Calu3 (cell line): ENCODE measurements at regions not wholly inside any gene's neighbourhood (a gene's known extent, or its start where the extent isn't known, plus 50 kb on each side); places are given as distances from the start of the nearest gene placed in this dataset.

Experiments
- BruUV-seq: library from RNA; stranded (reverse); fragments of 400-500 nt; replicated peaks from 2 replicates; lab custom pipeline; 2021; lab: Mats Ljungman, UMichigan
- CTCF ChIA-PET: fragments of 300-600 bp; sonication (Branson Sonifier 250); formaldehyde crosslinking; loops from one replicate; lab custom pipeline; 2022; ENCODE audit warnings: antibody characterized with exemption; lab: Charles Lee
- DNase-seq: peaks from one replicate; pipeline ENCODE4 v3.0.0; 2022
- H3K27ac Mint-ChIP-seq: one replicate; pipeline ENCODE4 v1.8.0; 2022; ENCODE audit warnings: mixed read lengths; ENCODE audit not compliant: unreplicated experiment
- H3K27me3 Mint-ChIP-seq: one replicate; pipeline ENCODE4 v1.8.0; 2022; ENCODE audit warnings: mixed read lengths; ENCODE audit not compliant: unreplicated experiment
- H3K36me3 Mint-ChIP-seq: one replicate; pipeline ENCODE4 v1.8.0; 2022; ENCODE audit warnings: mild to moderate bottlenecking, moderate library complexity, mixed read lengths; ENCODE audit not compliant: insufficient read depth, unreplicated experiment
- H3K4me1 Mint-ChIP-seq: one replicate; pipeline ENCODE4 v1.8.0; 2022; ENCODE audit warnings: mild to moderate bottlenecking, low read depth, mixed read lengths; ENCODE audit not compliant: unreplicated experiment
- H3K4me3 Mint-ChIP-seq: one replicate; pipeline ENCODE4 v1.8.0; 2022; ENCODE audit warnings: mild to moderate bottlenecking, low read depth, moderate library complexity, mixed read lengths; ENCODE audit not compliant: unreplicated experiment
- H3K9me3 Mint-ChIP-seq: one replicate; pipeline ENCODE4 v1.8.0; 2022; ENCODE audit warnings: low read depth, mixed read lengths; ENCODE audit not compliant: unreplicated experiment
- CTCF ChIP-seq: fragments of 200-600 bp; IDR thresholded peaks from one replicate; pipeline ENCODE4 v1.8.0; 2022; ENCODE audit warnings: antibody characterized with exemption; ENCODE audit not compliant: unreplicated experiment
- intact Hi-C: fragments of 100-400 bp; cut with micrococcal nuclease; formaldehyde crosslinking; loops from one replicate; pipeline ENCODE4 v1.10.0; 2022; ENCODE audit not compliant: unreplicated experiment

DNA sequence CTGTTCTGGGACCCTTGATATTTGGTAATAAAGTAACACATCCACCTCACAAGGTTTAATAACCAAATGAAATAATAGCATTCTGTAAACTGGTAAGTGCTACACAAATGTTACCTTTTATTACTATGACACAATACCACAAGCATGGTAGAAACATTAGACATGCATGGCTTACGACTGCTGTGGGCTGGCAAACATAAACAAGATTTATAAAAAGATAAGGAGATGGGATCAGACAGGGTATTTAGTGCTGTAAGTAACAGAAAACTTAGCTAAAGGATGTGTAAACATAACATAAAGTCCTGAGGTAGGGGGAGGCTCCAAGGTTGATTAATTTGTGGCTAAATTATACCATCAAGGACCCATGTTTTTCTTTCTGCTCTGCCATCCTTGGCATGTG, 212.6 kb downstream of the BARHL2 start:
- no peak for TF ChIP-seq CTCF
- no peak for DNase-seq
- Mint-ChIP-seq H3K4me1 (no peaks in the 10 kb centered on the region), H3K36me3 (no peaks in the 10 kb centered on the region), H3K27ac (no peak overlapping the region), H3K4me3 (no peak overlapping the region), H3K27me3 (peaks cover 14% of the 10 kb centered on the region), H3K9me3 (no peaks in the 10 kb centered on the region)
- CTCF ChIA-PET = no interaction called here
- no TSS peak for BruUV-seq
- intact Hi-C loops = no loop called here

- no TSS peak for BruUV-seq
- no peak for DNase-seq
- Mint-ChIP-seq H3K9me3 (no peaks in the 10 kb centered on the region), H3K27ac (no peak overlapping the region), H3K4me3 (no peak overlapping the region), H3K4me1 (no peaks in the 10 kb centered on the region), H3K27me3 (peaks cover 18% of the 10 kb centered on the region), H3K36me3 (no peaks in the 10 kb centered on the region)
- CTCF ChIA-PET = no interaction called here
- intact Hi-C loops = no loop called here
- TF ChIP-seq CTCF = no peak
Measured at GRCh38 chr1:90502696-90503095, 214.4 kb downstream of the BARHL2 start.

DNA sequence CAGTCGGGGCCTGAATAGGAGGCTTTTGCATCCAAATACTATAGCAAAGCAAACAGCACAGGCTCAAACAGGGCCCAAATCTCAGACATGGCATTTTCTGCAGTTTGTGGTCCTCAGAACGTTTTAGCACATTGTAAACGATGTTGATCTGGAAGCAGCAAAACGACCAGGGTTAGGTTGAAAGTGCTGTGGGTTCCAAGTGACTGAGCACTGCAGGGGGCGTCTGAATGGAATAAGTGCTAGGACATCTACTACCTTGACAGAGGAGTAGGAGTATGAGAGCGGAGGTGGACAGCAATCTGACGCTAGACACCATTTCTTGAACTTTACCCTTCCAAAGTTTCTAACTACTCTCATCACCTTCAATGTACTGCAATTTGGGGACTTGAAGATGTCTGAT, 214.9 kb downstream of the BARHL2 start:
- DNase-seq = no peak
- TF ChIP-seq CTCF = no peak
- no peaks in the 10 kb centered on the region for H3K9me3 Mint-ChIP-seq
- intact Hi-C loops = no loop called here
- no peaks in the 10 kb centered on the region for H3K36me3 Mint-ChIP-seq
- H3K27me3 Mint-ChIP-seq = peaks cover 18% of the 10 kb centered on the region
- H3K4me3 Mint-ChIP-seq = no peak overlapping the region
- no peaks in the 10 kb centered on the region for H3K4me1 Mint-ChIP-seq
- CTCF ChIA-PET = no interaction called here
- H3K27ac Mint-ChIP-seq = no peak overlapping the region
- no TSS peak for BruUV-seq

GRCh38 chr1:90501281-90501680, 215.8 kb downstream of the BARHL2 start:
- Mint-ChIP-seq H3K4me1 (no peaks in the 10 kb centered on the region), H3K36me3 (no peaks in the 10 kb centered on the region), H3K9me3 (no peaks in the 10 kb centered on the region), H3K4me3 (no peak overlapping the region), H3K27me3 (peaks cover 19% of the 10 kb centered on the region), H3K27ac (no peak overlapping the region)
- intact Hi-C loops = no loop called here
- CTCF ChIA-PET = no interaction called here
- no peak for DNase-seq
- no peak for TF ChIP-seq CTCF
- no TSS peak for BruUV-seq
